ENCODE measurements at regions not wholly inside any gene's neighbourhood (a gene's known extent, or its start where the extent isn't known, plus 50 kb on each side); places are given as distances from the start of the nearest gene placed in this dataset.

DNA sequence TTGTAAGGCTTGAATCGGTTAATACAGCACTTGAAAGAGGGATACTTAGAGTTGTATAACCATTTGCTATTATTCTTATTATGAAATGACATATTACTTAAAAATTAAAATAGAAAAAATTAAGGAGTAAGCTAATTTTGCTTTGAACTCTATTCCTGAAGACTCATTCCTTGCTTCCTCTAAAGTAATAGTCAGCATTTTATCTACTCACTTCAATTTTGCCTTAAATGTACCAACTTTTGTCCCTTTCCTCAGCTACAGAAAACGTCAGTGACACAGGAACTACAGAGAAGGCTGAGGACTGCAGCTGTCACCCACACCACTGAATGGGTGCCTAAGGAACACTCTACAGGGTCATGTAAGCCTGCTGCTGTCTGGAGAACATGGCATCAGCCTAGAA, 80.7 kb upstream of the OSR1 start:
- no peak for DNase-seq (ENCODE audit: low read depth in 2 of 2)

DNA sequence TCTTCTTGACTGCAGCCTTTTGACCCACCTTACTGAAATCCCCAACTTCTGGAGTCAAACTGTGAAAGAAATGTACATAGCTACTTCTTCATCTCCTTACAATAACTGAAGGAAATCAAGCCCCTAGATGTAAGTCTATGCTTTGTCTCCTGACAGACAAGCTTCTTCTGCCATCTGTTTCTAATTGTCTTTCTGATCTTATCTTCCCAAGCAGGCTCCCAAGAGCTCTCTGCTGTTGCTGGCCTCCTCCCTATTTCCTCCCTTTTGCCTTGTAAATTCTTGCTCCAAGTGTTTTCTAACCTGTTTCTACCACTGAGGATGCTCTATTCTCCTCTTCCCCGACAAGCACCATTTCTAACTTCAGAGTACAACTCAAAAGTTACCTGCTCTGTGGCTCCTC, 77.4 kb upstream of the OSR1 start:
- no peak for DNase-seq (ENCODE audit: low read depth in 2 of 2)

DNA sequence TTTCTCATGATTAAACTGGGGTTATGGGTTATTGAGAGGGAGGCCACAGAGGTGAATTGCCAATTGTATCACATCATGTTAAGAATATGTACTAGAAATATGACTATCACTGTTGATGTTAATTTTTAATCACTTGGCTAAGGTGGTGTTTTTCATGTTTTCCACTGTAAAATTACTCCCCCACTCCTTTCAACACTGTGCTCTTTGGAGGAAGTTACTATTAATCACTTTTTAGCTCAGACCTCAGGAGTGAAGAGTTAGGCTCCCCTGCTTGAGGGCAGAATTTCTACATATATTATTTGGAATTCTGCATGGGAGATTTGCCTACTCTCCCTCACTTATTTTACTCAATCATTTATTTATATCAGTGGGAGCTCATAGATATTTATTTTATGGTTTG, 76.0 kb upstream of the OSR1 start:
- DNase-seq (ENCODE audit: low read depth in 2 of 2) = no peak

DNA sequence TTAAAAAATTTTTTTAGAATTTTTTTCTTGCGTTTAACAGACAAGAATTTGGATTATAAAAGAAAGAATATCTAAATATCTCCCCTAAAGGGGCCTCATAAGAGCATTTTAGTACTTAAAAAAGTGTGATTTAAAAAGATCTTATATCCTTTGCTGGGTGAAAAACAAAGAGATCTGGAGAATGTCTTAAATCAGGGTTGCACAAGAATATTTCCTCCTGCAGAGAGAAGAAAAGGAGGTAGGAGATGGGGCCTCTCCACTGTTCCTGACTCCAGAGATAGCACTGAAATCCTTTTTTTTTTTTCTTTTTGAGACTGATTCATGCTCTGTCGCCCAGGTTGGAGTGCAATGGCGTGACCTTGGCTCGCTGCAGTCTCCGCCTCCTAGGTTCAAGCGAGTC, 68.5 kb upstream of the OSR1 start:
- DNase-seq (ENCODE audit: low read depth in 2 of 2) = no peak

DNA sequence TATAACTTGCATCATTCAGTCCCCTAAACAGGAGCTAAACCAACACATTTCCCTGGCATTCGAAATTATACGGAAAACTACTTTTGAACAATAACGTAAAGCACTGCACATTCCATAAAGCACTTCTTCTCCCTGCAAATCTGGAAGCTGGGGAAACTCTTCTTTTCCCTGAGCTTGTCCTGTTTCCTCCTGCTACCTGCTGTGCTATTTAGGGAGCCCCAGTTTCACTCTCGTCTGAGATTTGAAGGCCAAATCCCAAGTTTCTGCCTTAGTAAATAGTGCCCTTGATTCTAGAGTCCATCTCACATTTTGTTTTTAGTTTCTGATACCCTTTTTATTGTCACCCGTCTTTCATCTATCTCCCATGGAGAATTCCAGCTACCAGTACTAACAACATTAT, 67.7 kb upstream of the OSR1 start:
- no peak for DNase-seq (ENCODE audit: low read depth in 2 of 2)

DNA sequence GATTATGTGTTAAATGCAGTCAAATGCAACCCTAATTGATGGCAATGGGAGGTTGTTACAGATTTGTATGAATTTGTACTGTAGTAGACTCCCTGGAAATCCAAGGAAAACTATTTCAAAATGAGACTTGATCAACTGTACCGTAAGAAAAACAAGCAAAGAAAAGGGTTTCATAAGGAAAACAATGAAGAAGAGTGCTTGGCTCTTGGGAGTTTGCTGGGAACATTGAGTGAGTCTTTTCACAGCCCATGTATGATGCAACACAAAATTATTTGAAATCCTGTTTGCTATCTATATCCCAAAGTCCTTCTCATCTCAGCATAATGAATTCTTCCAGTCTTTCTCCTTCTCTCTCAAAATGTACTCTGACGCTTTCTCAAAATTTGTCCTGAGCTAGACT, 67.0 kb upstream of the OSR1 start:
- no peak for DNase-seq (ENCODE audit: low read depth in 2 of 2)

DNA sequence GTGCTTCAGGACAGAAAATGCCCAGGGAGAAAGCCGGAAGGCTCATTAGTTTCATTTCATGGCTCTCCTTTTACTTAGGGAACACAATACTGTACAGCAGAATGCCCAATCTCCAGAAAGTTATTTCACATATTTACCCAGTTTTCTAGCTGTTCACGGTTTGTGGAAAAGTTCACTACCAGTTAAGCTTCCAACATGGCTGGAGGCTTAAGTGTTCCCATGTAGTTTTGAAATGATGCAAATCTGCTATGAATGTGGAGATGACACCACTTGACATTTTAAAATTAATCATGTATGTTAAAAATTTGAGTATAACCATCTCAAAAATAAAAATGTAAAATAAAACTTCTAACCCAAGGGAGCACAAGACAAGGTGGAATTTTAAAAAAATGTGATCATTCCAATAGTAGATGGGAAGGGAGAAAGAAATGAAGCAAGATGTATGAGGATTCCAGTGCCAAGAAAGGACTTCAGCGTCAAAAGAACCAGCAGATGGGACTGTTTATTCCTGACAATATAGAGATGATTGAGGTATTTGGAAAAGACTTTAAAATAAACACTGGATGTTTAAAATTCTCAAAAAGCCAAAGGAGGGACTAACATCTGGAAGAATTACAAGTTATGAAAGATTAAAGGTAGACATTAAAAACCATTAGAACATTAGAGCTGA, 60.9 kb upstream of the OSR1 start:
- no peak for DNase-seq (ENCODE audit: low read depth in 2 of 2)

DNA sequence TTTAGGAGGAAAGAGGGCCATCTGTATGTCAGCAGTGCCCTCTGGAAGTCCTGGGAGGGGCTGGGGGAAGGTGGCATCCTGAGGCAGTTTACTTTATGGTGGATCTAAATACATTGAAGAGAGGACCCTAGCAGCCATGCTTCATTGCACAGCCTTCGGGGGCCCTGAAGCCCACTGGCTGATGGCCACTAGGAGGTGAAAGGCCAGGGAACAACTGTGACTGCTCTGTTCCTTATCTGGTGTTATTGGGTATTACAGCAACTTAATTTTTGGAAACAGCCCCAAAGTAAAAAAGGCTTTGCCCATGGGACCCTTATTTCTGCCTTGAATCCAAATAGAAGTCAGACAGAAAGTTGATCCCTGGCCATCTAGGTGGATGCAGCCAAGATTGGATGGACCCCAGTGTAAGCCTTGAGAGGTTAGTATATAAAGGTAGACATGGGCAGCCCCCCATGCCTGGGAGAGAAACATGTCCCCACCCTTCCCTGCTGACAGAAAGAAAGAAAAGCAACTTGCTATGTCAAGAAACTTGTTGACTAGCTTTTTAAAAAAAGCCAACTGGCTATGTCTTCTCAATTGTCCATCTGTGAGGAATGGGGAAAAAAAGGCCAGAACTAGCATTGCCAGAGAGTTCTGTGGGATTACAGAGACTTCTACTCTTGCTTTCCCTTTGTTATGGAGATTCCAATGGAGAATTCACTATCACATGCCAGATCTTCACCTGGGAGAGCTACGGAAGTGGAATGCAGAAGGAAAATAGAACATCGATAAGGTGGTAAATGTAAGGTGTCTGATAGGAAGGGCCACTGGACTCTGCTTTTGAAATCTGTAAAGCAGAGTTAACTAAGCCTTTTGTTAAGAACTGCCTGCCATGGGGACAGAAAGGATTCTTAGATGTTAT, 58.6 kb upstream of the OSR1 start:
- no peak for DNase-seq (ENCODE audit: low read depth in 2 of 2)

DNA sequence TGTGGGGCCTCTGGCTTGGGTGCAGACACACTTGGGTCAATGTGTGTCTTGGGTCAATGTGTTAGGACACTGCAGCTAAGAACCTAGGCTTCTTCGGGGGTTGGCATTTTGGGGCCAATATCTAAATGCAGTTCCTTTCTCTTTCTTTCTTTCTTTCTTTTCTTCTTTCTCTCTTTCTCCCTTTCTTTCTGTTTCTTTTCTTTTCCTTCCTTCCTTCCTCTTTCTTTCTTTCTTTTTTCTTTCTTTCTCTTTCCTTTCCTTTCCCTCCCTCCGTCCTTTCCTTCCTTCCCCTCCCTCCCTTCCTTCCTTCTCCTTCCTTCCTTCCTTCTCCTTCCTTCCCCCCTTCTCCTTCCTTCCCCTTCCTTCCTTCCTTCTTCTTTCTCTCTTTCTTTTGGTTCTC, 57.7 kb upstream of the OSR1 start:
- DNase-seq (ENCODE audit: low read depth in 2 of 2) = no peak

DNA sequence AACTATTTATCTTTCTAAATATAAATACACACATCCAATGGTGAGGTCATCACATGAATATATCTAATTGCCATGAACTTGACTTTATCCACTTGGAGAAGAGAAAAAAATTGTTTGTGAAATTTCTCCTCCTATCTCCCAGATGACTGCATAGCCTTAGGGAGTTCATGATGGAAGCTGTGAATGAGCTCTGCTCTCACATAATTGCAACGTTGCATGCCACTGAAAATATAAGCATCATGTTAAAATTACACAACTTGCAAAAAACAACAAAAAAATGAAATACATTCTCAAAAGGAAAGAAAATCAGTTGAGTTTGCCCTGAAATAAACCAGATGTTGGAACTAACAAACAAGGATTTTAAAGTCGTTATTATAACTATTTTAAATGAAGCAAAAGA, 50.6 kb upstream of the OSR1 start:
- DNase-seq (ENCODE audit: low read depth in 2 of 2) = no peak

DNA sequence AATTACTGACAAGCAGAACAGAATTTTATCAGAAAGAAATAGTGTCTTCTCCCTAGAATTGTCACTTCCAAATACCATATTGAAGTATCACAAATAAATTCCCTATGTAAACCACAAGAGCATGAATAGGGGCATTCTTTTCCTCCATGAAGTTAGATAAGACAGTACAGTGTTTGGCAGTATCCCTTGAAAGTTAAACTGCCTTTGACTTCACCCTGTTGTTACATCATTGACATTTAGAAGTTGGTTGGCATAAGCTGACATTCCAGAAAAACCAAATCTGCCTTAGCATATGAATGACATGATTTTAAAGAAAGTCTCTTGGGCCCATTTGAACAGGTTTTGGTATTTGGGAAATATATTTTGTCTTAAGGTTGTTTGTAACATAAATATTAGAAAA, 50.2 kb upstream of the OSR1 start:
- no peak for DNase-seq (ENCODE audit: low read depth in 2 of 2)

Data from activated CD4-positive, alpha-beta T cell treated with anti-CD3 and anti-CD28 coated beads for 24 hours (primary cell).